ENCODE measurements at regions not wholly inside any gene's neighbourhood (a gene's known extent, or its start where the extent isn't known, plus 50 kb on each side); places are given as distances from the start of the nearest gene placed in this dataset.

DNA sequence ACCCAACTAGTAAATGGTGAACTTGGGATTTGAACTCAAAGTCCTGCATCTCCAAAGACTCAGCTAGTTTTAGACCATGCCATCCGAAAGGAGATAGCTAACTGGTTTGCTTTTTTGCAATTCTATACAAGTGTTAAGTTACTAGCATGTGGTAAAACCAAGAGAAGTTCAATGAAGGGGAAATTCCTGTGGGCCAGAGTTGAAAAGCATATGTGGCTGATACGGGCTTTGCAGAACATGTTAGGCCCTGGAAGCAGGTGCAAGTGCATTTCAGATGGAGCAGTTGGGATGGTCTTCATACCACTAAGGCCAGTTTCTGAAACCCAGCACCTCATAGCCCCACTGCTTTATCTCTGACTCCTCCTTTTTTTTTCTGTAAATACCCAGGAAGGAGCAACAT lies 620.9 kb downstream of the PLPP3 start (continued):
- TF ChIP-seq ZNF720 (CRISPR knock-in tag; IDR thresholded peaks at IDR 0.05) = no peak
- no peak for TF ChIP-seq IKZF4 (CRISPR knock-in tag; IDR thresholded peaks at IDR 0.05; ENCODE audit: borderline replicate concordance, low read depth, not compliant biosample characterization)
- no peak for TF ChIP-seq MED1 (CRISPR knock-in tag; IDR thresholded peaks at IDR 0.05)
- no peak for TF ChIP-seq ZNF230 (CRISPR knock-in tag; IDR thresholded peaks at IDR 0.05)
- TF ChIP-seq NFIB (CRISPR knock-in tag; IDR thresholded peaks at IDR 0.05; ENCODE audit: borderline replicate concordance) = no peak
- no peak for TF ChIP-seq ARID3A (IDR thresholded peaks at IDR 0.05; ENCODE audit: low read depth, low read length)

GRCh38 chr1:55957276-55957675 lies 622.1 kb downstream of the PLPP3 start:
- H3K36me3 ChIP-seq (replicated peaks in 1 of 2; ENCODE audit: control insufficient read depth in 1 of 2, insufficient read depth in 2 of 2, low read length in 2 of 2) = no peaks in the 10 kb centered on the region
- no peak overlapping the region for H2AFZ ChIP-seq (ENCODE audit: low read length)
- in situ Hi-C loops (cut with HindIII; ENCODE audit: extremely low pct_ligation_motif_present, low pct_unique_long_range_greater_than_20kb) (no loop called here), intact Hi-C loops (cut with micrococcal nuclease; ENCODE audit: unreplicated experiment) (no loop called here)
- no peak overlapping the region for H3K4me2 ChIP-seq (ENCODE audit: low read depth, low read length)
- no peaks in the 10 kb centered on the region for H4K20me1 ChIP-seq (ENCODE audit: insufficient read depth, low read length)
- FAIRE-seq = no peak
- POLR2A ChIA-PET = no interaction called here
- no TSS peak for BruUV-seq (replicated peaks)
- H3K27ac ChIP-seq (ENCODE audit: extremely low read length, insufficient read depth, low read length) = no peak overlapping the region
- 0 out of 2 replicates have a peak, but pooled peaks cover 6% of the 10 kb centered on the region for H3K9me3 ChIP-seq (ENCODE audit: low read length)
- TF ChIP-seq KDM5B (CRISPR knock-in tag; IDR thresholded peaks at IDR 0.05; ENCODE audit: borderline replicate concordance) = no peak
- TF ChIP-seq HOXA7 (CRISPR knock-in tag; IDR thresholded peaks at IDR 0.05) = no peak
- TF ChIP-seq PAF1 (CRISPR knock-in tag; IDR thresholded peaks at IDR 0.05) = no peak
- TF ChIP-seq ZFP36L1 (CRISPR knock-in tag; IDR thresholded peaks at IDR 0.05) = no peak
- no peak for TF ChIP-seq SKI (IDR thresholded peaks at IDR 0.05; ENCODE audit: partially characterized antibody)
- TF ChIP-seq ZKSCAN1 (IDR thresholded peaks at IDR 0.05; ENCODE audit: low read length) = no peak
- no peak for TF ChIP-seq JARID2 (CRISPR knock-in tag; IDR thresholded peaks at IDR 0.05; ENCODE audit: insufficient replicate concordance)
- TF ChIP-seq CEBPZ (IDR thresholded peaks at IDR 0.05; ENCODE audit: low read length) = no peak
- no peak for TF ChIP-seq ZNF788 (CRISPR knock-in tag; IDR thresholded peaks at IDR 0.05; ENCODE audit: borderline replicate concordance)
- no peak for TF ChIP-seq ELF1 (CRISPR knock-in tag; IDR thresholded peaks at IDR 0.05)
- no peaks in the 10 kb centered on the region for H3K4me1 ChIP-seq (ENCODE audit: insufficient read depth, low read length)
- DNase-seq (ENCODE audit: low spot score) = no peak
- no peaks in the 10 kb centered on the region for H3K27me3 ChIP-seq (ENCODE audit: control insufficient read depth in 1 of 2, insufficient read depth in 2 of 2, low read length in 2 of 2)
- CTCF ChIA-PET (ENCODE audit: low intra/inter-chr PET ratio, low total read pairs) = no interaction called here
- H3K79me2 ChIP-seq (ENCODE audit: insufficient read depth, low read length) = no peaks in the 10 kb centered on the region
- H3K9ac ChIP-seq (ENCODE audit: insufficient read depth, low read depth, low read length) = no peak overlapping the region
- no peak overlapping the region for H3K4me3 ChIP-seq (replicated peaks in 1 of 3; ENCODE audit: insufficient read depth in 1 of 3, low read depth in 2 of 3, low read length in 3 of 3)
- no peak for ATAC-seq
